ENCODE measurements at regions not wholly inside any gene's neighbourhood (a gene's known extent, or its start where the extent isn't known, plus 50 kb on each side); places are given as distances from the start of the nearest gene placed in this dataset.

DNA sequence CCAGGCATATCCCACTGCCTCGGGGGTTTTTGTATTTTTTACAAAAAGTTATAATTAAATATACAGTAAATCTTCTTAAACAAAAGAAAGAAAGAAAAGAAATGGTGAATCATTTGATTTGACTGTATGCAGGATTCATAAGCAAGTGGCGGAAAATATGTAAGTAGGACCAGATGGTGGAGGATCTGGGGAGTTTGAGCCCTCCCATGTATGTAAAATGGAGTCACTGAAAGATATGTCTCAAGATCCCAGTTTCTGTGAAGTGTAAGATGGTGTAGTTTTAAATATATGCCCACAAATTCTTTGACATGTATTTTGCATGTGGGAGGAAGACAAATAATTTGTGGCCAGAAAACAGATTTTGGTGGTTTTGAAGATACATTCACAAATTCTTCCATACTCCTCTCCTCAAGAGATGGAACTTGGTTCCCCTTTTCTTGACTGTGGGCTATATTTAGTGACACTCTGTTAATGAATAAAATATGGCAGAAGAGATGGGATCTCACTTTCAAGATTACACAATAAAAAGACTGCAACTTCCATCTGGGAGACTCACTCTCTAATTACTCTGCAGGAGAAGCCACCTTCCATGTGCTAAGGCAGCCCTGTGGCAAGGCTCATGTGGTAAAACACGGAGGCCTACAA is 133.6 kb upstream of the S100G start:
- no peak for DNase-seq

GRCh38 chrX:16517039-16517605 is 132.8 kb upstream of the S100G start:
- DNase-seq: no peak

- no peak for DNase-seq
Measured at GRCh38 chrX:16518131-16518530, 131.8 kb upstream of the S100G start.

DNA sequence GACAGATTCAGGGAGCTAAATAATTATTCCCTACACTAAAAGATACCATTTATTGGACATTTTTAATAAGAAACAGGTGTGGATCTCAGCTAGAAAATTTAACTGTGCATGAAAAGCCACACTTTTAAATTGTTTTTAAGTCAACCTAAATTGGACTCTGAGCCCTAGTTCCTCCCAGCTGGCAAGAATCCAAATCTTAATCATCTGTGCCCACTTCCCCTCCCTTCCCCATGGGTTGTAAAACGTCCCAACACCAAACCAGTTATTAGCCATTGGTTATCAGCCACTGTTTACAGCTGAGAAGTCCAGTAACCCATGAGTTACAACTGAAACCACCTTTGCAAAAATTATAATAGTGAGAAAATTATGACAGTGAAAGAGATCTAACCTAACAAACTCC is 125.6 kb upstream of the S100G start:
- no peak for DNase-seq

- DNase-seq: no peak
Measured at GRCh38 chrX:16526003-16526402, 124.0 kb upstream of the S100G start.

DNA sequence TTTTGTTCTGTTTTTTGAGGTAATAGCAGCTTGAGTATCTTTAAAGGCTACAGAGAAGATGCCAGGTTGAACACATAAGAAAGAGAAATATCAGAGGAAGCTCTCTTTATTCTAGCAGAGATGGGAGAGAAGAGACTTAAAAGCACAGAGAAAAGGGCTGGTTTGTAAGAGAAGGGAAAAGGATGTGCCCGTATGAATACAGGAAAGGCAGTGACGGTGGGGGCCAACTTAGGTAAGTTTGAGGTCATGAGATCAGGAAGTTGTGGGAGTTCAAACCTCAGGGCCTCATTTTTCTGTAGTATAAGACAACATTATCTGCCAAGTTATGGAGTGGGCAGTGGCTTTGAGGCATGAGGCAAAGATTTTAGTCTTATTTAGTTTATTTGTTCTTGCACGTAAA is 121.3 kb upstream of the S100G start:
- no peak for DNase-seq
